Activated T-cell treated with anti-CD3 and anti-CD28 coated beads, Interleukin-2, amount 50 U/mL, for 24 hours (primary cell): ENCODE measurements at regions not wholly inside any gene's neighbourhood (a gene's known extent, or its start where the extent isn't known, plus 50 kb on each side); places are given as distances from the start of the nearest gene placed in this dataset.

ENCODE experiments used
- DNase-seq: peaks from one replicate; pipeline ENCODE4 v3.0.0-alpha.2; 2020
- H3K27ac Mint-ChIP-seq: 2 replicates; pipeline ENCODE4 v1.8.0; 2020; ENCODE audit warnings: mild to moderate bottlenecking, mixed read lengths
- H3K27me3 Mint-ChIP-seq: 2 replicates; pipeline ENCODE4 v1.8.0; 2020; ENCODE audit warnings: mixed read lengths
- H3K36me3 Mint-ChIP-seq: 2 replicates; pipeline ENCODE4 v1.8.0; 2020; ENCODE audit warnings: low read depth, mixed read lengths
- H3K4me1 Mint-ChIP-seq: 2 replicates; pipeline ENCODE4 v1.8.0; 2020; ENCODE audit warnings: low read depth, mixed read lengths
- H3K4me3 Mint-ChIP-seq: 2 replicates; pipeline ENCODE4 v1.8.0; 2020; ENCODE audit warnings: mild to moderate bottlenecking, moderate library complexity, mixed read lengths
- H3K9me3 Mint-ChIP-seq: 2 replicates; pipeline ENCODE4 v1.8.0; 2020; ENCODE audit warnings: mixed read lengths

DNA sequence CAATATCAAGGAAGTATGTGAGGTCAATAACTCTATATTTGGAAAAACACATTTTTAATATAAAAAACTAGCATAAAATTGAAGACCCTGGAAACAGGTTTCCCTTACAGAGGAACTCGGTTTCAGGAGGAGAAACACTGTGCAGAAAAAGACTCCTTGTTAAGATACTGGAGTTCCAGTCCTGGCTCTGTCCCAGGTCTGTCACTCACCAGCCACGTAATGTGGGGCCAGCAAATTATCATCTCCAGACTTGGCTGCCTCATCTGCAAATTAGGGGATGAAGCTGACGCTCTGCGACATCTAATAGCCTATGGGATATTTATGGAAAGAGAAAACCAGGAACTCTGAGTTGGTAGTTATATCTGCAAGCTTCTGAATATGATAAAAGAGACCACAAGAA lies 702.7 kb downstream of the EPHA7 start:
- no peaks in the 10 kb centered on the region for H3K36me3 Mint-ChIP-seq
- no peak overlapping the region for H3K27ac Mint-ChIP-seq
- no peak for DNase-seq
- H3K27me3 Mint-ChIP-seq = no peaks in the 10 kb centered on the region
- peaks cover 22% of the 10 kb centered on the region for H3K9me3 Mint-ChIP-seq
- no peaks in the 10 kb centered on the region for H3K4me1 Mint-ChIP-seq
- H3K4me3 Mint-ChIP-seq = no peak overlapping the region

DNA sequence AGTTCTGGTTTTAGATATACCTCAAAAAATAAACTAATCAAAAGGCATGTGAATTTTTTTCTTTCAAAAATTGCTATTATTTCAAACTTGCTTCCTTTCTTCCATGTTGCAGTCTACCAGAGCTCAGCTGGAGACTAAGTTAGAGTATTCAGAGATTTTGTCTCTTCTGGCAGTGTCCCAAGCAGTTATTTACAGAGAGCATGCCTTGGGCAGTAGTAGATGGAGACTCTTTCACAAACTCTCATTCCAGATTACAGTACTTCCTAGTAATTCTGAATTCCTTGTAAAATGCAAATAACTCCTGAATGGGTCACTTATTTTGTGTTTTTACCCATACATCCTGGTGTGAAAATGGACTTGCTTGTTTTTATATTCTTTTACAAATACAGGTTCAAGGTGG lies 703.4 kb downstream of the EPHA7 start:
- Mint-ChIP-seq H3K9me3 (peaks cover 21% of the 10 kb centered on the region), H3K36me3 (no peaks in the 10 kb centered on the region), H3K4me1 (no peaks in the 10 kb centered on the region), H3K4me3 (no peak overlapping the region), H3K27me3 (no peaks in the 10 kb centered on the region), H3K27ac (no peak overlapping the region)
- DNase-seq = no peak

DNA sequence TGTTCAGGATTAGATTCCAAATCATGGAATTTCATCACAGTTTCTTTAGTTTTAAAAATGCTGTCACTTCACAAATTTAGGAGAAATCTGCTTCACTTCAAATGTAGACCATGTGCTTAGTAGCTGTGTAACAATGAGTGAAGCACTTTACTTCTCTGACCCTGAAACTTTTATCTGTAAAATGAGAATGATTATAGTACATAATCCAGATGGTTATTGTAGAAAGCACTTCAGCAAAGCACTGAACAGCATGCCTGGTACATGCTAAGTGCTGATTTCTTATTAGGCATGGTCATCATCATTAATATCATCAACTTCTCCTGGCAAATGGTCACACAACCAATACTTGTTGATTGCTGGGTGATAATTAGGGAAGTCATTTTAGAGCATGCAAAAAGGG lies 705.0 kb downstream of the EPHA7 start:
- H3K4me1 Mint-ChIP-seq = no peaks in the 10 kb centered on the region
- no peak overlapping the region for H3K4me3 Mint-ChIP-seq
- no peak for DNase-seq
- no peaks in the 10 kb centered on the region for H3K27me3 Mint-ChIP-seq
- no peaks in the 10 kb centered on the region for H3K36me3 Mint-ChIP-seq
- H3K9me3 Mint-ChIP-seq = peaks cover 8% of the 10 kb centered on the region
- H3K27ac Mint-ChIP-seq = no peak overlapping the region

DNA sequence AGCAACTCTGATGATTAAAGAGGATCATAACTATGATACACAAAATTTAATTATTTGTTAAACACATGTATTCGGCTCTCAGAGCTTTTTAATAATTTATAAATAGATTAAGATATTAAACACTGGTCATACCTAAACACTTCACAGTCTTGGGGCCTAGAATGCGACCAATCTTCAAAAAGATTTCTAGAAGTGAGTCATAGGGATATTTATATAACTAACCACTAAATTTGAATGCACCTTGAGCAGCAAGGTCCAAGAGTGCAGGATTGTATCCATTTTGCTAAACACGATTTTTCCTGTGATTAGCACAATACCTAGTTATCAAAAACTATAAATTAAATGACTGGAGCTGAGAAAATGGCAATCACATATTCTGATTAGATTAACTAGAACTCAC lies 709.3 kb downstream of the EPHA7 start:
- no peak overlapping the region for H3K27ac Mint-ChIP-seq
- DNase-seq = no peak
- H3K4me1 Mint-ChIP-seq = no peaks in the 10 kb centered on the region
- peaks cover 10% of the 10 kb centered on the region for H3K9me3 Mint-ChIP-seq
- no peak overlapping the region for H3K4me3 Mint-ChIP-seq
- H3K27me3 Mint-ChIP-seq = no peaks in the 10 kb centered on the region
- no peaks in the 10 kb centered on the region for H3K36me3 Mint-ChIP-seq

DNA sequence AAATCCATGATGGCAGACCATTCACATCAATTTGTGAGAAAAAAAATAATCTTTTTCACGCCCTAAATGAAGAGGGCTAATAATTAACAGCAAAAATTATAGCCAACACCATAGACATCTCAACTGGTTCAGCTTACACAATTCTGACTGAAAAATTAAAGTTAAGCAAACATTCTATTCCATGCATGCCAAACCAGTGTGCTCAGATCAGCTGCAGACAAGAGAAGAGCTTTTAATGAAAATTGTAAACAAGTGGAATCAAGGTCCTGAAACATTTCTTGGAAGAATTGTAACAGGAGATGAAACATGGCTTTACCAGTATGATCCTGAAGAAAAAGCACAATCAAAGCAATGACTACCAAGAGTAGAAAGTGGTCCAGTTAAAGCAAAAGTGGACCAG lies 710.4 kb downstream of the EPHA7 start:
- no peaks in the 10 kb centered on the region for H3K27me3 Mint-ChIP-seq
- peaks cover 7% of the 10 kb centered on the region for H3K9me3 Mint-ChIP-seq
- H3K4me3 Mint-ChIP-seq = no peak overlapping the region
- H3K36me3 Mint-ChIP-seq = no peaks in the 10 kb centered on the region
- DNase-seq = no peak
- no peak overlapping the region for H3K27ac Mint-ChIP-seq
- no peaks in the 10 kb centered on the region for H3K4me1 Mint-ChIP-seq

DNA sequence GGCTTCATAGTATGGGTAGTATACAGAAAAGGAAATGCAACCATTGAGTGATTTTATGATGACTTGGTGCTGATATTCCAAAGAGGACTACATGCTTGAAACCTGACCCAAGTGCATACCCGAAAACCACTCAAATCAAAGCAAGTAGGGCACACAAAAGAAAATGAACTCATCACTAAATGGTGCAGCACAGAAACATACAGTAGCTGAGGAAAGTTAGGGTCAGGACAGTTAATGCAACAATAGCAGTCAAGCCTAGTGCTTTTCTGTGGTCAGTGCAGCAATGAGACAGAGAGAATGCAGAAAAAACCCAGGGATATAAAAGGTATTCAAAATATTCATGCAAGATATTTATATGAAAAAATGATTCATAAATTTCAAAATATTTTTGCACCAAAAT lies 711.1 kb downstream of the EPHA7 start:
- Mint-ChIP-seq H3K36me3 (no peaks in the 10 kb centered on the region), H3K9me3 (peaks cover 7% of the 10 kb centered on the region), H3K27me3 (no peaks in the 10 kb centered on the region), H3K4me1 (no peaks in the 10 kb centered on the region), H3K4me3 (no peak overlapping the region), H3K27ac (no peak overlapping the region)
- DNase-seq = no peak

DNA sequence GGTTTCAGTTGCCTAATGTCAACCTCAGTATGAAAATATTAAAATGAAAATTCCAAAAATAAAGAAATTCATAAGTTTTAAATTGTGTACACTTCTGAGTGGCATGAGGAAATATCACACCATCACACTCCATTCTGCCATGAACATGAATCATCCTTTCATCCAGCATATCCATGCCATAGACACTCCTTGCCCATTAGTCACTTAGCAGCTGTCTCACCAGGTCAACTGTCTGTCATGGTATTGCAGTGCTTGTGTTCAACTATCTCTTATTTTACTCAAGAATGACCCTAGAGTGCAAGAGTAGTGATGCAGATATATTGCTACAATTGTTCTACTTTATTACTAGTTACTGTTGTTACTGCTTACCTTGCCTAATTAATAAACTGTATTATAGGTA lies 712.4 kb downstream of the EPHA7 start:
- Mint-ChIP-seq H3K4me1 (no peaks in the 10 kb centered on the region), H3K9me3 (peaks cover 7% of the 10 kb centered on the region), H3K27me3 (no peaks in the 10 kb centered on the region), H3K27ac (no peak overlapping the region), H3K36me3 (no peaks in the 10 kb centered on the region), H3K4me3 (no peak overlapping the region)
- no peak for DNase-seq

DNA sequence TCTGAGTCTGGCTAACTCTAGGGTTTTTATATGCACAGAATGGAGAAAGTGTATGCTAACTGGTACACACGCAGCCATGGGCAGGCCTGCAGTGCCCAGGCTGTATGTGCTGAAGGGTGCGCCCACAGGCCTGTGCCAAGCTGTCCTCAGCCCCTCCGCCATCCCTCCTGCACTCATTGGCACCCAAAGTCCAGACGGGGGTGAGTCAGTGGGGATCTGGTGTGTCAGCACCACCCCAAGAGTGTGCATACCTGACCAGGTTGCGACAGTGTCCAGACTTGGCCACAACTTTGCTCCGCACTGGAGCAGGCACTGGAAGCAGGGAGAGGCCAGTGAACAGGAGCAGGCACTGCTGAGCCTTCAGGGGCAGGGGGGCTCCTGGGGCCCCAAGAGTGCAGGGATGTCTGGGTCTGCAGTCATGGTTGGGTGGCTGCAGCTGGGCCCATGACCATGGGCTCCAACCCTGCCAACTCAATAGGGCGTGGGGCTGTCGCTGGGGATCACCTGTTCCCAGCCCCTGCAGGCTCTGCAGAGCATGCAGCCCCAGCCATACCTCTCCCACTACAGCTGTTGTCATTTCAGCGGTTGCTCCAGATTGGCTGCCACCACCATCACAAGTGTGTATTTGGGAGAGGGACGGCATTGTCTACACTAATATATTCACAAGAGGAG lies 717.8 kb downstream of the EPHA7 start:
- DNase-seq = no peak
- no peak overlapping the region for H3K4me3 Mint-ChIP-seq
- H3K27me3 Mint-ChIP-seq = no peaks in the 10 kb centered on the region
- no peak overlapping the region for H3K27ac Mint-ChIP-seq
- no peaks in the 10 kb centered on the region for H3K4me1 Mint-ChIP-seq
- peaks cover 6% of the 10 kb centered on the region for H3K9me3 Mint-ChIP-seq
- no peaks in the 10 kb centered on the region for H3K36me3 Mint-ChIP-seq

DNA sequence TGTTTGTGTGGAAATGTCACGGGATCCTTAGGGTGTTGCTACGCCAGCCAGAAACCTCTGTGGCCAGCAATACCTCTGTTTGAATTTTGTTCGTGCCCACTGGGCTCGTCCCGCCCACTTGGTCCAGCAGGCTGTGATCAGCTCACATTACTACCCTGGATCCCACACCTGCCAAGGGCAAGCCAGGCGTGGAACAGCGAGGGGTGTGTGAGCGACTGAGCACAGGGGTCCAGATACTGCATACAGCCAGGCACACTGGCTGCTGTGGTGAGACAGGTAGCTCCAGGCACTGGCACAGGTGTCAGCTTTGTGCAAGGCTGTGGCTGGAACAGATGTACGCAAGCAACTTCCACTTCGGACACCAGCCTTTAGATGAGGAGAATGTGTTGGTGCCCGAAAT lies 718.9 kb downstream of the EPHA7 start:
- peaks cover 2% of the 10 kb centered on the region for H3K9me3 Mint-ChIP-seq
- H3K4me1 Mint-ChIP-seq = no peaks in the 10 kb centered on the region
- no peak for DNase-seq
- no peak overlapping the region for H3K27ac Mint-ChIP-seq
- H3K36me3 Mint-ChIP-seq = no peaks in the 10 kb centered on the region
- no peaks in the 10 kb centered on the region for H3K27me3 Mint-ChIP-seq
- H3K4me3 Mint-ChIP-seq = no peak overlapping the region

DNA sequence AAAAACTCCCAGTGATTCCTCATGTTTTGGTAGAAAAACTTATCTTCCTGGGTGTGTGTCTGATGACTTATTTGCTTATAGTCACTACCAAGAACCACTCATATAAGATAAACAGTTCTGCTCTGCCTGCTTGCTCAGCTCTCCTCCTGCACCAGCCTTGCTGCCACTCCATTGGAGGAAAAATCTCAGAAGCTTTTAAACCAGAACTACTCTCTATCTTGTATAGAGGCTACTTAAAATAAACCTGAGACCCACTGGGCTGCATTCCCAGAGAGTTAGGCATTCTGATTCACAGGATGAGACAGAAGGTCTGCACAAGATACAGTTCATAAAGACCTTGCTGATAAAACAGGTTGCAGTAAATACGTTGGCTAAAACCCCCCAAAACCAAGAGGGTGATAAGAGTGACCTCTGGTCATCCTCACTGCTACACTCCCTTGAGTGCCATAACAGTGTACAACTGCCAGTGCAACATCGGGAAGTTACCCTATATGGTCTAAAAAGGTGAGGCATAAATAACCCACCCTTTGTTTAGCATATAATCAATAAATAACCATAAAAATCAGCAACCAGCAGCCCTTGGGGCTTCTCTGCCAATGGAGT lies 728.3 kb downstream of the EPHA7 start:
- no peak overlapping the region for H3K27ac Mint-ChIP-seq
- H3K36me3 Mint-ChIP-seq = no peaks in the 10 kb centered on the region
- peaks cover 5% of the 10 kb centered on the region for H3K9me3 Mint-ChIP-seq
- no peak for DNase-seq
- no peaks in the 10 kb centered on the region for H3K27me3 Mint-ChIP-seq
- no peaks in the 10 kb centered on the region for H3K4me1 Mint-ChIP-seq
- no peak overlapping the region for H3K4me3 Mint-ChIP-seq

DNA sequence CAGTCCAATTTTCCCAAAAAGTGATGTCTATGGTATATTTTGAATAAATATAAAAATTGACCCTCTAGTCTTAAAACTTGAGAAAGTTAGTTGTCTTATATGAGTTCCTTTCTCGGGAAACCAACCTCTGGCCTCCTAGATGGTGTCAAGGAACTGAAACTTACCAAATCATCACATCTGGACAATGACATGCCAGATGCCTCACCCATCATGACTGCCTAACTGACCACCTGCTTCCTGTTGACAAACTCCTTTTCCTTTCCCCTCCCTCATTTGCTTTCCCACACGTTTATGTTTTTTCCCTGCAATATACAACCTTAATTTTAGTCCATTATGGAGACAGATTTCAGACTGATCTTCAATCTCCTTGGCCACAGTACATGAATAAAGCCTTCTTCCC lies 731.0 kb downstream of the EPHA7 start:
- H3K27me3 Mint-ChIP-seq = no peaks in the 10 kb centered on the region

DNA sequence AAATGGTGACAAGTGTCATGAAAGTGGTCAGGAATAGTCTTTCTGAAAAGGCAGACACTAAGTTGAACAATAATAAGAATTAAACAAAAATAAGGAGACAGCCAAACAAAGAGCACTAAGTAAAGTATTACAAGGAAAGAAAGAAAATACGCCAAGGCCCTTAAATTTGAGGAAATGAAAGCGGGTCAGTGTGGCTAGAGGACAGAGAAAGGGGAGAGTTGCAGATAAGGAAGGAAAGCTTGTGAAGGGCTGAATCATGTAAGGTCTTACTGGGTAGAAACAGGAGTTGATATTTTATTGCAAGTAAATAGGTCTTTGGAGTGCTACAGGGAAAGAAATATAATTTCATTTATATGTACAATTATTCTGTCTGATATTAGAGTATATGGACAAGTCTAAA lies 732.1 kb downstream of the EPHA7 start:
- H3K4me1 Mint-ChIP-seq = no peaks in the 10 kb centered on the region
- H3K27ac Mint-ChIP-seq = no peak overlapping the region
- H3K36me3 Mint-ChIP-seq = no peaks in the 10 kb centered on the region
- no peak for DNase-seq
- peaks cover 7% of the 10 kb centered on the region for H3K9me3 Mint-ChIP-seq
- H3K4me3 Mint-ChIP-seq = no peak overlapping the region
- no peaks in the 10 kb centered on the region for H3K27me3 Mint-ChIP-seq

More for the DNA sequence above, 731.0 kb downstream of the EPHA7 start:
- DNase-seq = no peak
- Mint-ChIP-seq H3K4me1 (no peaks in the 10 kb centered on the region), H3K9me3 (peaks cover 7% of the 10 kb centered on the region), H3K36me3 (no peaks in the 10 kb centered on the region), H3K27ac (no peak overlapping the region), H3K4me3 (no peak overlapping the region)

DNA sequence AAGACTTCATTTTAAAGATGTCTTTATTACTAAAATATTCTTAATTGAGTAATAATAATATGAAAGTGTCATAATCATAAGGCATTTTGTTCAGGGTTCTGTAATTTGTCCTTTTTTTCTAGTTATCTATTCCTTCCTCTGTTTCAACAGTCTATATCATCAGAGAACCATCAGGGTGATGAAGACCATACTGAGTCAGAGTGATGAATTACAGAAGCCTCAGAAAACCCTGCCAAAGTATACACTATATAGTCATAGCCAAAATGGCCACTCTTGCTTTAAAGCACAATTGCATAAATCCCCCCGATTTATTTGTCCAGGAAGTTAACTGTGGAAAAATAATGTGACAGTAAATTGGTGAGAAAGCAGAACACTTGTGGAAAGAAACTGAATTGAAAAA lies 735.0 kb downstream of the EPHA7 start:
- Mint-ChIP-seq H3K4me3 (no peak overlapping the region), H3K4me1 (no peaks in the 10 kb centered on the region), H3K9me3 (peaks cover 13% of the 10 kb centered on the region), H3K36me3 (no peaks in the 10 kb centered on the region), H3K27me3 (no peaks in the 10 kb centered on the region), H3K27ac (no peak overlapping the region)
- DNase-seq = no peak

DNA sequence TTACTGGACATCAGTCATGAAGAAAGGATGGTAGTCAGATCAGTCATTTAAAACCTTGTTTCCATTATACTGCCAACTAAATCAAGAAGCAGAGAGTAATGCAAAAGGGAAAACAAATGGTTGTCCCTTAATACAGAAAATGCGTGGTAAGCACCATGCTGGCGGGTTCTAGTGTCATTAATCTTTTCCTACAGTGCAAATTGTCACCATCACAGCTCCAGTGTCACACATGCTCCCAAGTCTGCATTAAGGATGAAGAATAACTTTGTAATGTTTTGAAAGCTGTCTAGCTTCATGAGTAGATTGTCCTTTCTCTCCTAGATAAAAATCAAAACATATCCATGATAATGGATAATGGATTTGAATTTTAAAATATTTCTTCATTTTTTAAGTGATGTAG lies 735.6 kb downstream of the EPHA7 start:
- H3K4me1 Mint-ChIP-seq = no peaks in the 10 kb centered on the region
- DNase-seq = no peak
- H3K9me3 Mint-ChIP-seq = peaks cover 13% of the 10 kb centered on the region
- no peak overlapping the region for H3K27ac Mint-ChIP-seq
- no peaks in the 10 kb centered on the region for H3K27me3 Mint-ChIP-seq
- H3K36me3 Mint-ChIP-seq = no peaks in the 10 kb centered on the region
- H3K4me3 Mint-ChIP-seq = no peak overlapping the region

DNA sequence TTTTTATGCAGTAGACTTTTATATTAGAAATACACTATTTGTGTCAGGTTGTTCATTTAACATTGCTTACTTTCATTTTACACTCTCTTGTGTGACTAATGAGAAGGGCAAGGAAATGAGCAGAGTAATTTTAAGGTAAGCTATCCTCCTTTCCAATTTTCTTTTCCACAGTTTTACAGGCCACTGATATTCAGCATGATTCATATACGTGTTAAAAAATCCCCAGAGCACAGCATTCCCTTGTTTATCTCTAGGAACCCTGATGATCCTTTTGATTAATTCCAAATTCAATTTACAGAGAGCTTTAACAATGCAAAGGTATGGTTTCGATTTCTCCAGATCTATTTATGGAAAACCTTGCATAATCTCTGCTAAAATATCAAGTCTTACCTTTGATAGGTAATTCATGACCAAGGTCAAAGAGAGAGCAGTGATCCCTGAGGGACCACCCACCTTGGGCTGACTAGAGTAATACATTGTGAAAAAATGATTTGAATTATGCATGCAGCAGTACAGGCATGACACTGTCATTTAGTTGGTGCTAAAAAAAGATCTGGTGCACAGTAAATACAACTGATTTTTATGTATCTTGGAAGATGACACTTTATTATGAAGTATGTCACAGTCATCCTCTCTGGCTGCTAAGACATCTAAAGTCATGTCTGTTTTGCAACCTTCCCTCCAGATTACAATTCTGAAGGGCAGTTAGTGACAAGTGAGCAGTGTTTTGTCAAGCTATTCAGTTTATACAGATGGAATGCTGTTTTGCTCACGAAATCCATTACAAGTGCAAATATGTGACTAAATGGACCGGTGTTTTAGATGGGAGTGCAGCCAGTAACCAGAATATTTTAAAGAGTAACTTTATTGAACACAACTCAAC lies 736.6 kb downstream of the EPHA7 start:
- H3K27me3 Mint-ChIP-seq = no peaks in the 10 kb centered on the region

More for the DNA sequence above, 736.6 kb downstream of the EPHA7 start:
- Mint-ChIP-seq H3K9me3 (peaks cover 11% of the 10 kb centered on the region), H3K4me3 (no peak overlapping the region), H3K36me3 (no peaks in the 10 kb centered on the region), H3K4me1 (no peaks in the 10 kb centered on the region), H3K27ac (no peak overlapping the region)
- DNase-seq = no peak
